Left ventricle myocardium superior (tissue), 1 donor: ENCODE measurements at regions not wholly inside any gene's neighbourhood (a gene's known extent, or its start where the extent isn't known, plus 50 kb on each side); places are given as distances from the start of the nearest gene placed in this dataset.

Experiments used
- ATAC-seq: fragments of 200-7000 bp; cut with Tn5 transposase; one replicate; pipeline ENCODE4 v1.9.1; 2020; ENCODE audit warnings: mild to moderate bottlenecking, moderate library complexity
- DNase-seq: peaks from one replicate; pipeline ENCODE4 v3.0.0-alpha.2; 2020
- intact Hi-C: fragments of 100-400 bp; cut with micrococcal nuclease; formaldehyde crosslinking; loops from one replicate; pipeline ENCODE4 v1.11.0; 2022
- donor health status: DM: no; HTN: yes; CAD: no; lungs with severe emphysema.

DNA sequence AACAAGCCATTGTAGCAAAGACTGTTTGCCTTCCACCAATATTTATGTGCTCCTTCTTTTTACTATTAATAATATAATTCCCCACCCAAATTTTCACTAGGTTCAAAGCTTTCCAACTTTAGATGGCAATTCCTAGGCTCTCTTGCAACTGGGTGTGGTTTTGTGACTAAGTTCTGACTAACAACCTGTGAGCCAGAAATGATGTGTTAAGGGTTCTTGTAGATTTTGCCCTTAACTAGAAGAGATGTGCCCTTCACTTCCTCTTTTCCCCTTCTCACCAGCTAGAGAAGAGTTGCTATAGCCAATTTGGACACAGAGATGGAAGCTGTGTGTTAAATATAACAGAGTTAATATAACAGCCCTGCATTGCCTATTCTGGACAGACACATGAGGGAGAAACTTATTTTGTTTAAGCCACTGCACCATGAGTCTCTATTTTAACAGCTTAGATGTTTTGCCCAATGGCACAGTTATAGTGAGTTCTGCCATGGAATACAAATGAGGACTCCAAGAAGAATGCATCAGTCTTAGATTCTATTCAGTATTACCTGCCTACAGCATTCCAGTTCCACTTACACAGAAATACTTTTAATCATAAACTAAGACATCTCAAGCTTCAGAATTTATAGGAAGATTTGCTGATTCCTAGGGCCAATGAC lies 216.2 kb downstream of the DUSP6 start:
- no peak for ATAC-seq
- intact Hi-C loops = no loop called here
- DNase-seq = no peak

GRCh38 chr12:89134213-89134770 lies 218.0 kb downstream of the DUSP6 start:
- intact Hi-C loops = no loop called here
- DNase-seq = no peak
- ATAC-seq = peak; percentile 86

GRCh38 chr12:89129167-89129870 lies 223.0 kb downstream of the DUSP6 start:
- DNase-seq = no peak
- ATAC-seq = no peak
- intact Hi-C loops = no loop called here

GRCh38 chr12:89126712-89127111 lies 225.6 kb downstream of the DUSP6 start:
- no peak for ATAC-seq
- intact Hi-C loops = no loop called here

GRCh38 chr12:89122852-89123251 lies 229.4 kb downstream of the DUSP6 start:
- intact Hi-C loops = no loop called here
- ATAC-seq = no peak
- no peak for DNase-seq

More at GRCh38 chr12:89126712-89127111, 225.6 kb downstream of the DUSP6 start:
- no peak for DNase-seq

- DNase-seq (no peak), ATAC-seq (peak; percentile 15)
- intact Hi-C loops = no loop called here
These were observed 234.8 kb downstream of the DUSP6 start for GRCh38 chr12:89117448-89118034.

DNA sequence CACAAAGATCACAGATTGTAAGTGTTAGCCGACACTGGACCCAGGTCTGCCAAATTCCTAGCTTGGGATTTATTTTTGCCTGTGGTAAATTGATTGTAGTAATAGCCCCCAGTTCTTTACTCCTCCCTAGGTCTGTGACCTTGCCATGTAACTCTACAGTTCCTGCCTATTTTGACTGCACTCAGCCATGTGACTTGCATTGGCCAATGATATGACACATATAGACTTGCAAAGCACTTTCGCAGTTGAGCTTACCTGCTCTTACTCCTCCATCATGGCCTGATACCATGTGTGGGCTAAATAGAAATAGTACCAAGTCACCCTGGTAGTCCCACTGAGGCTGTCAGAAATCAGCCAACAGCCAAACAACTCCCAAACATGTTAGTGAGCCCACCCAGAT lies 240.3 kb downstream of the DUSP6 start:
- intact Hi-C loops = no loop called here
- ATAC-seq = no peak

GRCh38 chr12:89108265-89108664 lies 244.0 kb downstream of the DUSP6 start:
- intact Hi-C loops = no loop called here
- DNase-seq (no peak), ATAC-seq (no peak)

More for the DNA sequence above, 240.3 kb downstream of the DUSP6 start:
- DNase-seq = no peak

- intact Hi-C loops = no loop called here
- ATAC-seq (no peak), DNase-seq (no peak)
These were observed 245.4 kb downstream of the DUSP6 start for GRCh38 chr12:89106950-89107349.

GRCh38 chr12:89105243-89105642 lies 247.1 kb downstream of the DUSP6 start:
- no peak for DNase-seq
- intact Hi-C loops = no loop called here
- ATAC-seq = peak; percentile 60

GRCh38 chr12:89103831-89104230 lies 248.5 kb downstream of the DUSP6 start:
- DNase-seq = no peak
- intact Hi-C loops = no loop called here
- ATAC-seq = no peak

DNA sequence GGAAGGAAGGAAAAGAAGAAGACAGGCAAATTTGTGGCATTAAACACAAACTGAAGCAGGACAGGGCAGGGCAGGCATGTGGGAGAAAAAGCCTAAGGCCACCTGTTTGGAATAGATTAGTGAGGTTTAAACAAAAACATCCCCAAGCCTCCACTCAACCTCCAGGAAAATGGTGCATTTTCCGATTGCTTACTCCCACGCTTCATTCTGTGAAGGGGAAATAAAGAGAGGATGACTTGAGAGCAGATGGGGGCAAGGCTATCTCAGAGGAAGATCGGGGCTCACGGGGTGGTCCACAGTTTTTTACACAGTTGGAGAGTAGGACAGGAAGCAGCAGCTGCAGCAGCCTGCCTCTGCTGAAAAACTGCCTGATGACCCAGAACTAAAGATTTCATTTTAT lies 250.9 kb downstream of the DUSP6 start:
- intact Hi-C loops = no loop called here
- ATAC-seq (no peak), DNase-seq (no peak)

DNA sequence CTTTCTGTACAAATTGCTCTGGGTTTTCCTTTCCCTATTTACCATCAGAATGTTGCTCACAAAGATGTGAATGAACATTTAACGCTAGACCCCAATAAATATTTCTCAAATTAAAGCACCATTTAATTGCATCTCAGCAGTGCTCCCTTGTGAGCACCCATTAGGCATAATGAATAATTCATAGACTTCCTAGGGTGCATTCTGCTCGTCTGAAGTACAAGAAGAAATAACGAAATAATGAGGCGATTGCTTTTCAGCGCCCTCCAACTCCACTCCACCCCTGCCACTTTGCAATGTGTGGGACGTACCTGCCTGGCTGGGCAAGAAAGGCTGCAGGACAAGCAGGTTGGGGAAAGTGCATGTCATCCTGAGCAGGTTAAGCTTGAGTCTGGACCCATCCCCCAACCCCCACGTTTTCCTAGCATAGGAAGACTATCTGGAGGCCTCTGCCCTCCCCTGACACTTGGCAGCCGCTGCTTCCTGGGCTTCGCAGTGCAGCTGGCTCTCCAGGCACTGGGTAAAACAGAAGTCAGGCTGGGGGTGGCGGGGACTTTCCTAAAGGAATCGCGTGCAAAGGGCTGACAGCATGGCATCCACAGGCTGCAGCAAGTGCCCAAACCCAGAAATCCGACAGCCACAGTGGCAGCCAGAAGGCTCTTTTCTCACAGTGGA lies 253.7 kb downstream of the DUSP6 start:
- ATAC-seq (peak; percentile 68), DNase-seq (peak; percentile 47)
- intact Hi-C loops = no loop called here

DNA sequence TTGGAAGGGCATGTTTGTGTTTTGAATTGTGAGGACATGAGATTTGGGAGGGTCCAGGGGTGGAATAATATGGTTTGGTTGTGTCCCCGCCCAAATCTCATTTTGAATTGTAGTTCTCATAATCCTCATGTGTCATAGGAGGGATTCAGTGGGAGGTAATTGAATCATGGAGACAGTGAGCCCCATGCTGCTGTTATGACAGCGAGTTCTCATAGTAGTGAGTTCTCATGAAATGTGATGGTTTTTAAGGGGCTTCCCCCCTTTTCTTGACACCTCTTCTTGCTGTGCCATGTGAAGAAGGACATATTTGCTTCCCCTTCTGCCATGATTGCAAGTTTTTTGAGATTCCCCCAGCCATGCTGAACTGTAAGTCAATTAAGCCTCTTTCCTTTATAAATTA lies 260.0 kb downstream of the DUSP6 start:
- intact Hi-C loops = no loop called here
- ATAC-seq = no peak
- no peak for DNase-seq

- no peak for ATAC-seq
- intact Hi-C loops = no loop called here
- DNase-seq = no peak
These were observed 260.9 kb downstream of the DUSP6 start for GRCh38 chr12:89091293-89091841.

GRCh38 chr12:89089264-89089663 lies 263.0 kb downstream of the DUSP6 start:
- intact Hi-C loops = no loop called here
- no peak for ATAC-seq

GRCh38 chr12:89087876-89088275 lies 264.4 kb downstream of the DUSP6 start:
- intact Hi-C loops = no loop called here
- no peak for DNase-seq
- ATAC-seq = no peak

More at GRCh38 chr12:89089264-89089663, 263.0 kb downstream of the DUSP6 start:
- no peak for DNase-seq

- intact Hi-C loops = no loop called here
- ATAC-seq (no peak), DNase-seq (no peak)
These were observed 265.0 kb downstream of the DUSP6 start for GRCh38 chr12:89087149-89087825.

DNA sequence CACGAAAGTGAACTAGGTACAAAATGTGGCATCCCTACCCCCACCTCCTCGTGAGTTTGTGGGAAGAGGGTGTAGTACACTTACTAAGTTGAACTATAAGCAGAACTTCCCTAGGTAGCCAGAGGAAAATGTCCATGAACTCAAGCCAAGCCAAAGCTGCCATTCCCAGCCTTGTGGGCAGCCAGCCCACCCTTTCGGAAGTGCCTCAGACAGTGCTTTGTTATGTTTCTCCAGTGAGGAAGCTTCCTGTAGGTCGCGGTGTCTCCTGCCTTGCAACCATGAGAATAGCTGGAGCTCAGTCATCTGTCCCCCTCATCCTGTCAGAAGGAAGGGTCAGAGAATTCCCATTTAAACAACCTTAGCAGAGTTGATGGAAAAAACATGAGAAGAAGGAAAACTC lies 266.9 kb downstream of the DUSP6 start:
- DNase-seq = peak; percentile 54
- peak; percentile 59 for ATAC-seq
- intact Hi-C loops = no loop called here
